ENCODE measurements at regions not wholly inside any gene's neighbourhood (a gene's known extent, or its start where the extent isn't known, plus 50 kb on each side); places are given as distances from the start of the nearest gene placed in this dataset.

DNA sequence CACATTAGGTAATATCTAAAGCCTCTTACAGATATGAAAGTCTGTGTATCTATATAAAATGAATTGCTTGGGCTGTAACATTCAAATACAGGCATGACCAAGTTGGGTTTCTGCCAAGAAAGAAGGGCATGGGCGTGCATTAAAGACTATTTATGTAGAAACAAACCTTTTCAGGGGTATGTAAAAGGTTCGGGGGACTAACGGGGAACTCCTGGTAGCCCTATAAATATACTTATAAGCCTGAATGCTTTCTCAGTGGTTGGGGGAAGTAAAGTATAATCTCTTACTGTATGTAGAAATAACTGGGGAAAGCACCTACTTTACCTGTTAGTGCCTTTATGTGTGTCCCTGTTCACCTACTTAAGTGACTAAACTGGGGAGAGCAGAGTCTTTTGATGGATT, 154.5 kb upstream of the TBL1XR1 start:
- WGBS (ENCODE audit: low lambda C conversion rate) = 86% methylated on average over 3 of the region's 3 CpGs
- FAIRE-seq = no peak
- DNase-seq (ENCODE audit: low spot score) = no peak

DNA sequence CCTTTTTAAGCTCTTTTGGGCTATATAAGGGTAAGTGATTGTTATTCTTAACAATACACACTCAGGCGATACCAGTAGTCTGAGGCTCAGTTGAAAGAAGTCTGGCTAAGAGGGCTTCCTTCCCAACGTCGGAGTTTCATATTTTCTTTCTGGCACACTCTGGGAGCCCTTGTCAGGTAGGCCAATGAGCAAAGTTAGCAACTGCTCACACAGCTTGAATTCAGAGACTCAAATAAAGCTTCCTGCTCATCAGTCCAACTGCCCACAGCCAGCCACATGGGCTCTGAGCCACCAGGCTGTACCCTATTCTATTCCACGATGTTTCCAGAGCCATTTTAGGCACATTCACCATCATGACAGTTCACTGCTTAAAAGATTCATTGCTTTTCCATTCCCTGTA, 155.1 kb upstream of the TBL1XR1 start:
- Histone ChIP-seq H2AFZ (ENCODE audit: low read length) (no peak overlapping the region), H3K4me1 (ENCODE audit: insufficient read depth, low read length) (peaks cover 38% of the 10 kb centered on the region), H3K27me3 (ENCODE audit: control insufficient read depth in 1 of 2, insufficient read depth in 2 of 2, low read length in 2 of 2) (no peaks in the 10 kb centered on the region), H3K4me2 (ENCODE audit: low read depth, low read length) (no peak overlapping the region), H3K9ac (ENCODE audit: insufficient read depth, low read depth, low read length) (no peak overlapping the region), H4K20me1 (ENCODE audit: insufficient read depth, low read length) (no peaks in the 10 kb centered on the region), H3K27ac (ENCODE audit: extremely low read length, insufficient read depth, low read length) (no peak overlapping the region), H3K36me3 (replicated peaks in 1 of 2; ENCODE audit: control insufficient read depth in 1 of 2, insufficient read depth in 2 of 2, low read length in 2 of 2) (no peaks in the 10 kb centered on the region), H3K79me2 (ENCODE audit: insufficient read depth, low read length) (no peaks in the 10 kb centered on the region), H3K4me3 (replicated peaks in 1 of 3; ENCODE audit: insufficient read depth in 1 of 3, low read depth in 2 of 3, low read length in 3 of 3) (no peak overlapping the region), H3K9me3 (ENCODE audit: low read length) (no peaks in the 10 kb centered on the region)
- no peak for ATAC-seq
- WGBS (ENCODE audit: low lambda C conversion rate) = 87% methylated on average over 4 of the region's 4 CpGs
- BruUV-seq (replicated peaks) = no TSS peak
- FAIRE-seq = no peak
- POLR2A ChIA-PET = no interaction called here
- in situ Hi-C loops (cut with HindIII; ENCODE audit: extremely low pct_ligation_motif_present, low pct_unique_long_range_greater_than_20kb) = no loop called here
- CTCF ChIA-PET (ENCODE audit: low intra/inter-chr PET ratio, low total read pairs) = no interaction called here
- no peak for DNase-seq (ENCODE audit: low spot score)
- intact Hi-C loops (cut with micrococcal nuclease; ENCODE audit: unreplicated experiment) = no loop called here
- TF ChIP-seq FOXJ3 (CRISPR knock-in tag; IDR thresholded peaks at IDR 0.05; ENCODE audit: borderline replicate concordance) = no peak
- no peak for TF ChIP-seq TEAD2 (CRISPR knock-in tag; IDR thresholded peaks at IDR 0.05)
- no peak for TF ChIP-seq ZNF619 (CRISPR knock-in tag; IDR thresholded peaks at IDR 0.05)
- TF ChIP-seq, protein P1, sequence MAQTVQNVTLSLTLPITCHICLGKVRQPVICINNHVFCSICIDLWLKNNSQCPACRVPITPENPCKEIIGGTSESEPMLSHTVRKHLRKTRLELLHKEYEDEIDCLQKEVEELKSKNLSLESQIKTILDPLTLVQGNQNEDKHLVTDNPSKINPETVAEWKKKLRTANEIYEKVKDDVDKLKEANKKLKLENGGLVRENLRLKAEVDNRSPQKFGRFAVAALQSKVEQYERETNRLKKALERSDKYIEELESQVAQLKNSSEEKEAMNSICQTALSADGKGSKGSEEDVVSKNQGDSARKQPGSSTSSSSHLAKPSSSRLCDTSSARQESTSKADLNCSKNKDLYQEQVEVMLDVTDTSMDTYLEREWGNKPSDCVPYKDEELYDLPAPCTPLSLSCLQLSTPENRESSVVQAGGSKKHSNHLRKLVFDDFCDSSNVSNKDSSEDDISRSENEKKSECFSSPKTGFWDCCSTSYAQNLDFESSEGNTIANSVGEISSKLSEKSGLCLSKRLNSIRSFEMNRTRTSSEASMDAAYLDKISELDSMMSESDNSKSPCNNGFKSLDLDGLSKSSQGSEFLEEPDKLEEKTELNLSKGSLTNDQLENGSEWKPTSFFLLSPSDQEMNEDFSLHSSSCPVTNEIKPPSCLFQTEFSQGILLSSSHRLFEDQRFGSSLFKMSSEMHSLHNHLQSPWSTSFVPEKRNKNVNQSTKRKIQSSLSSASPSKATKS (CRISPR knock-in tag; IDR thresholded peaks at IDR 0.05) = no peak
- no peak for TF ChIP-seq SIN3A (IDR thresholded peaks at IDR 0.05; ENCODE audit: borderline replicate concordance, low read depth, low read length)
- no peak for TF ChIP-seq SMARCC2 (IDR thresholded peaks at IDR 0.05)
- TF ChIP-seq ZFP36L2 (CRISPR knock-in tag; IDR thresholded peaks at IDR 0.05) = no peak

More for the DNA sequence above, 154.5 kb upstream of the TBL1XR1 start:
- ATAC-seq = no peak
- intact Hi-C loops (cut with micrococcal nuclease; ENCODE audit: unreplicated experiment) = no loop called here
- TF ChIP-seq MXD4 (CRISPR knock-in tag; IDR thresholded peaks at IDR 0.05) (no peak), PRMT3 (CRISPR knock-in tag; IDR thresholded peaks at IDR 0.05; ENCODE audit: borderline replicate concordance, low read depth) (no peak), FOSL2 (CRISPR knock-in tag; IDR thresholded peaks at IDR 0.05) (no peak), ZNF331 (CRISPR knock-in tag; IDR thresholded peaks at IDR 0.05) (no peak), ZNF572 (CRISPR knock-in tag; IDR thresholded peaks at IDR 0.05) (no peak), RARG (CRISPR knock-in tag; IDR thresholded peaks at IDR 0.05; ENCODE audit: low read depth) (no peak), PHB2 (IDR thresholded peaks at IDR 0.05; ENCODE audit: partially characterized antibody) (no peak), TP53 (CRISPR knock-in tag; conservative IDR thresholded peaks at IDR 0.05) (no peak), GZF1 (CRISPR knock-in tag; IDR thresholded peaks at IDR 0.05) (no peak)
- TF ChIP-seq, protein P2, sequence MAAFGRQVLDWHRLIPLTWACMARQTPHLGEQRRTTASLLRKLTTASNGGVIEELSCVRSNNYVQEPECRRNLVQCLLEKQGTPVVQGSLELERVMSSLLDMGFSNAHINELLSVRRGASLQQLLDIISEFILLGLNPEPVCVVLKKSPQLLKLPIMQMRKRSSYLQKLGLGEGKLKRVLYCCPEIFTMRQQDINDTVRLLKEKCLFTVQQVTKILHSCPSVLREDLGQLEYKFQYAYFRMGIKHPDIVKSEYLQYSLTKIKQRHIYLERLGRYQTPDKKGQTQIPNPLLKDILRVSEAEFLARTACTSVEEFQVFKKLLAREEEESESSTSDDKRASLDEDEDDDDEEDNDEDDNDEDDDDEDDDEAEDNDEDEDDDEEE (CRISPR knock-in tag; IDR thresholded peaks at IDR 0.05) = no peak
- H3K27ac ChIP-seq (ENCODE audit: extremely low read length, insufficient read depth, low read length) = no peak overlapping the region
- no peak overlapping the region for H3K9ac ChIP-seq (ENCODE audit: insufficient read depth, low read depth, low read length)
- no peak overlapping the region for H3K4me2 ChIP-seq (ENCODE audit: low read depth, low read length)
- CTCF ChIA-PET (ENCODE audit: low intra/inter-chr PET ratio, low total read pairs) = no interaction called here
- in situ Hi-C loops (cut with HindIII; ENCODE audit: extremely low pct_ligation_motif_present, low pct_unique_long_range_greater_than_20kb) = no loop called here
- no peaks in the 10 kb centered on the region for H3K36me3 ChIP-seq (replicated peaks in 1 of 2; ENCODE audit: control insufficient read depth in 1 of 2, insufficient read depth in 2 of 2, low read length in 2 of 2)
- H3K9me3 ChIP-seq (ENCODE audit: low read length) = no peaks in the 10 kb centered on the region
- no peak overlapping the region for H3K4me3 ChIP-seq (replicated peaks in 1 of 3; ENCODE audit: insufficient read depth in 1 of 3, low read depth in 2 of 3, low read length in 3 of 3)
- POLR2A ChIA-PET = interaction anchor here (1.0 kb wide), 1 partner anchor 8 kb away, joined by 3 read pairs; no protein-coding TSS in a partner anchor
- no peak overlapping the region for H2AFZ ChIP-seq (ENCODE audit: low read length)
- no peaks in the 10 kb centered on the region for H4K20me1 ChIP-seq (ENCODE audit: insufficient read depth, low read length)
- H3K27me3 ChIP-seq (ENCODE audit: control insufficient read depth in 1 of 2, insufficient read depth in 2 of 2, low read length in 2 of 2) = no peaks in the 10 kb centered on the region
- no peaks in the 10 kb centered on the region for H3K79me2 ChIP-seq (ENCODE audit: insufficient read depth, low read length)
- no TSS peak for BruUV-seq (replicated peaks)
- H3K4me1 ChIP-seq (ENCODE audit: insufficient read depth, low read length) = peaks cover 31% of the 10 kb centered on the region
